ENCODE measurements at regions not wholly inside any gene's neighbourhood (a gene's known extent, or its start where the extent isn't known, plus 50 kb on each side); places are given as distances from the start of the nearest gene placed in this dataset.

DNA sequence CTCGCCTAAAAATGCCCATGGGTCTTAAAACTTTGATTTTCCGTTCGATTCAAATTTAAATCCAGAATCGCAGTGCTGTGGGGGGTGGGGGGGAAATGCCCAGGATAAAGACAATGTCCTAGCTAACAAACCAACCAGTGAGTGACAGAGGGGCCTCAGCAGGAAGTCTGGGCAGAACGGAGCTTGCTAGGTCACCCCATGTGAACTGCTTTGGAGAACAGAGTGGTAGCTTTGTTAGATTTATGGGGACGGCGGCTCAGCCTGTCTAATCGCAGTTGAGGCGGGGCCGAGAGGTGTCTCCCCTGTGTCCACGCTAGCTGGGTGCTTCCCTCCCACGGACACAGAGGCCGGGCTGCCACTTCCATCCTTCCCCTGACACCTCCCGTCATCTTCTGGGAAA, 243.9 kb downstream of the CTTN start:
- Mint-ChIP-seq H3K27ac (no peak overlapping the region), H3K36me3 (ENCODE audit: low read depth) (no peaks in the 10 kb centered on the region)
- intact Hi-C loops (cut with micrococcal nuclease) = no loop called here

DNA sequence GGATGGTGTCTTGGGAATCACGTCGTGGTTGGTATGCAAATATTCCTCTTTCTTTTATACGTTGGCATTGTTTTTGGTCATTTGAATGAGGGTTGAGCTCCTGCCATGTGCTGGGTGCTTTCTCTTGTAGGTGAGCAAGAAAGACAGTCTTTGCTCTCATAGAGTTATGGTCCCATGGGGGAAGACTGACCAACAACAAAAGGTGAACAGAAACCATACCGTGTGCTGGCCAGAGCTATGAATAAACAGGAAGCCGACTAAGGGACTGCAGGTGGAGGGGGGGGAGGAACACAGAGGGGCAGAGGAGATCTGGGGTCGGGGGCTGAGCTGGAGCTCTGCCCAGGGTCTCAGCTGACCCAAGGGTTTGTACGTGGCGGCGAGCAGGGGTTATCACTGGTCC, 245.3 kb downstream of the CTTN start:
- H3K27ac Mint-ChIP-seq = no peak overlapping the region
- no peak overlapping the region for H3K4me3 Mint-ChIP-seq
- ChIA-PET POLR2A (no interaction called here), CTCF (no interaction called here)
- TF ChIP-seq CTCF (IDR thresholded peaks at IDR 0.05) = no peak
- intact Hi-C loops (cut with micrococcal nuclease) = no loop called here
- H3K27me3 Mint-ChIP-seq = peaks cover 16% of the 10 kb centered on the region
- H3K36me3 Mint-ChIP-seq (ENCODE audit: low read depth) = no peaks in the 10 kb centered on the region
- ATAC-seq (ENCODE audit: low read depth) = no peak
- no peak for DNase-seq
- no peaks in the 10 kb centered on the region for H3K4me1 Mint-ChIP-seq
- H3K9me3 Mint-ChIP-seq = no peaks in the 10 kb centered on the region

More for the DNA sequence above, 243.9 kb downstream of the CTTN start:
- ChIA-PET POLR2A (no interaction called here), CTCF (no interaction called here)
- Mint-ChIP-seq H3K4me1 (no peaks in the 10 kb centered on the region), H3K9me3 (no peaks in the 10 kb centered on the region), H3K27me3 (peaks cover 13% of the 10 kb centered on the region), H3K4me3 (no peak overlapping the region)
- no peak for TF ChIP-seq CTCF (IDR thresholded peaks at IDR 0.05)
- DNase-seq (no peak), ATAC-seq (ENCODE audit: low read depth) (no peak)

- Mint-ChIP-seq H3K27me3 (peaks cover 16% of the 10 kb centered on the region), H3K27ac (no peak overlapping the region), H3K9me3 (no peaks in the 10 kb centered on the region), H3K4me1 (no peaks in the 10 kb centered on the region), H3K36me3 (ENCODE audit: low read depth) (no peaks in the 10 kb centered on the region), H3K4me3 (no peak overlapping the region)
- intact Hi-C loops (cut with micrococcal nuclease) = no loop called here
- POLR2A ChIA-PET = no interaction called here
- TF ChIP-seq CTCF (IDR thresholded peaks at IDR 0.05) = no peak
- DNase-seq (no peak), ATAC-seq (ENCODE audit: low read depth) (no peak)
- CTCF ChIA-PET = no interaction called here
Measured at GRCh38 chr11:70644343-70645060, 246.2 kb downstream of the CTTN start.

DNA sequence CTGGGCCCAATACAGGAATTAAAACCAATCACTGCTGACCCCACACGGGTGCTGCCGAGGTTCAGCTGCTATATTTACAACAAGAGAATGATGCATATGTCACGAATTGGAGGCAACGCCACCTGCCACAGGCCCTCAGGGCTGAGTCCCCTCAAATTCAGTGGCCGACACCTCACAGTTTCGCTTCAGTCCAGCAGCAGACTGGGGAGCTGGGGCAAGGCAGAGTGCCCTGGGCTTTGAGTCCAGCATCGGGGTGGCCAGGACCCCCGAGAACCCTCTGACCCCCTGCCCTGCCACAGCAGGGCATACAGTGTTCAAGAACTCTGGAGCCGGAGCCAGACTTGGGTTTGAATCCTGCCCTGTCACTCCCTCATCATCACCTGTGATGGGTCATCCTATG, 247.2 kb downstream of the CTTN start:
- no peak for TF ChIP-seq CTCF (IDR thresholded peaks at IDR 0.05)
- Mint-ChIP-seq H3K4me3 (no peak overlapping the region), H3K36me3 (ENCODE audit: low read depth) (no peaks in the 10 kb centered on the region), H3K27me3 (peaks cover 16% of the 10 kb centered on the region), H3K4me1 (no peaks in the 10 kb centered on the region), H3K9me3 (no peaks in the 10 kb centered on the region), H3K27ac (no peak overlapping the region)
- ChIA-PET POLR2A (no interaction called here), CTCF (no interaction called here)
- intact Hi-C loops (cut with micrococcal nuclease) = no loop called here
- no peak for ATAC-seq (ENCODE audit: low read depth)
- DNase-seq = no peak

GRCh38 chr11:70646272-70647049, 248.1 kb downstream of the CTTN start:
- H3K27me3 Mint-ChIP-seq = peaks cover 16% of the 10 kb centered on the region
- H3K4me3 Mint-ChIP-seq = no peak overlapping the region
- no peaks in the 10 kb centered on the region for H3K36me3 Mint-ChIP-seq (ENCODE audit: low read depth)
- DNase-seq (no peak), ATAC-seq (ENCODE audit: low read depth) (no peak)
- no peak overlapping the region for H3K27ac Mint-ChIP-seq
- CTCF ChIA-PET = no interaction called here
- no peak for TF ChIP-seq CTCF (IDR thresholded peaks at IDR 0.05)
- no peaks in the 10 kb centered on the region for H3K9me3 Mint-ChIP-seq
- POLR2A ChIA-PET = no interaction called here
- intact Hi-C loops (cut with micrococcal nuclease) = no loop called here
- H3K4me1 Mint-ChIP-seq = no peaks in the 10 kb centered on the region
